Small intestine (tissue), 7 donors: ENCODE measurements at regions not wholly inside any gene's neighbourhood (a gene's known extent, or its start where the extent isn't known, plus 50 kb on each side); places are given as distances from the start of the nearest gene placed in this dataset.
A peak's percentile ranks its signal among the peaks of the same experiment; 100 is the strongest.

Experiments used
- DNase-seq, 2 donors: peaks; one replicate each; pipeline versions ENCODE4 v3.0.0 to v3.0.0-alpha.2; 2013
- FAIRE-seq: peaks from 2 replicates; lab custom pipeline; 2012; peaks lifted over from hg19 to GRCh38; lab: Jason Lieb, UNC
- H3K27ac ChIP-seq, 3 donors: one replicate each; pipeline ENCODE4 v1.5.1; 2013; ENCODE audit warnings: low read length in 2 of 3, mild to moderate bottlenecking in 2 of 3, control low read depth in 1 of 3, inconsistent platforms in 1 of 3, low read depth in 1 of 3, moderate library complexity in 1 of 3
- H3K27me3 ChIP-seq, 3 donors: one replicate each; pipeline ENCODE4 v1.6.1; 2013; ENCODE audit warnings: low read length in 3 of 3, inconsistent platforms in 1 of 3; ENCODE audit not compliant: control insufficient read depth in 3 of 3, insufficient read depth in 3 of 3
- H3K36me3 ChIP-seq, 3 donors: one replicate each; pipeline ENCODE4 v1.6.1; 2013; ENCODE audit warnings: low read length in 3 of 3, inconsistent platforms in 1 of 3, low read depth in 1 of 3, mild to moderate bottlenecking in 1 of 3, moderate library complexity in 1 of 3; ENCODE audit not compliant: control insufficient read depth in 3 of 3, insufficient read depth in 2 of 3
- H3K4me1 ChIP-seq, 3 donors: one replicate each; pipeline ENCODE4 v1.6.1; 2013; ENCODE audit warnings: low read length in 2 of 3, inconsistent platforms in 1 of 3, low read depth in 1 of 3, mild to moderate bottlenecking in 1 of 3, moderate library complexity in 1 of 3; ENCODE audit not compliant: control insufficient read depth in 3 of 3, insufficient read depth in 2 of 3
- H3K4me3 ChIP-seq, 3 donors: one replicate each; pipeline ENCODE4 v1.5.1; 2013; ENCODE audit warnings: low read length in 3 of 3, control low read depth in 1 of 3, inconsistent platforms in 1 of 3, low read depth in 1 of 3, mild to moderate bottlenecking in 1 of 3, moderate library complexity in 1 of 3
- H3K9me3 ChIP-seq, 2 donors: one replicate each; pipeline ENCODE4 v1.6.1; 2013; ENCODE audit warnings: low read depth in 1 of 2, low read length in 1 of 2; ENCODE audit not compliant: control insufficient read depth in 2 of 2, insufficient read depth in 1 of 2
- WGBS, 3 donors: extraction: QIAGEN DNeasy Blood & Tissue Kit; methylation state at CpG; one replicate each; pipeline ENCODE4 v1.1.7; 2013; 5-methylcytosine and 5-hydroxymethylcytosine counted together
- donor health status: healthy with polysubstance abuse.
- donor health status: control.
- donor health status: control.
- donor health status: Bipolar disorder and iron deficiency.
- donor health status: healthy.

GRCh38 chr5:75891736-75892135, 174.5 kb upstream of the POC5 start:
- Histone ChIP-seq H3K4me3 (no peak overlapping the region), H3K9me3 (no peaks in the 10 kb centered on the region), H3K4me1 (no peaks in the 10 kb centered on the region), H3K27ac (no peak overlapping the region), H3K27me3 (peaks cover 0 to 2% (median 0%) of the 10 kb centered on the region in 3 donors), H3K36me3 (no peaks in the 10 kb centered on the region)
- no peak for DNase-seq
- WGBS, 3 donors: 50 to 79% (median 78%) methylated on average over 1 of the region's 1 CpG
- FAIRE-seq: no peak

- FAIRE-seq: no peak
- no peaks in the 10 kb centered on the region for H3K4me1 ChIP-seq
- H3K4me3 ChIP-seq: no peak overlapping the region
- WGBS, 3 donors: 50 to 83% (median 76%) methylated on average over 1 of the region's 1 CpG
- H3K27ac ChIP-seq: no peak overlapping the region
- H3K36me3 ChIP-seq: no peaks in the 10 kb centered on the region
- no peaks in the 10 kb centered on the region for H3K9me3 ChIP-seq
- H3K27me3 ChIP-seq: peaks cover 0 to 2% (median 0%) of the 10 kb centered on the region in 3 donors
- DNase-seq: no peak
These were observed 173.8 kb upstream of the POC5 start for GRCh38 chr5:75891020-75891419.

- DNase-seq: no peak
- no peak for FAIRE-seq
- 64 to 79% (median 68%) methylated on average over 1 of the region's 1 CpG for WGBS, 3 donors
- H3K27ac ChIP-seq: no peak overlapping the region
- no peaks in the 10 kb centered on the region for H3K36me3 ChIP-seq
- H3K4me3 ChIP-seq: no peak overlapping the region
- peaks cover 0 to 2% (median 0%) of the 10 kb centered on the region in 3 donors for H3K27me3 ChIP-seq
- no peaks in the 10 kb centered on the region for H3K4me1 ChIP-seq
- H3K9me3 ChIP-seq: no peaks in the 10 kb centered on the region
These were observed 173.3 kb upstream of the POC5 start for GRCh38 chr5:75890546-75890945.

- peaks cover 0 to 2% (median 0%) of the 10 kb centered on the region in 3 donors for H3K27me3 ChIP-seq
- H3K4me3 ChIP-seq: no peak overlapping the region
- DNase-seq (no peak), FAIRE-seq (no peak)
- H3K27ac ChIP-seq: no peak overlapping the region
- H3K4me1 ChIP-seq: no peaks in the 10 kb centered on the region
- no peaks in the 10 kb centered on the region for H3K9me3 ChIP-seq
- 59 to 82% (median 76%) methylated on average over 2 of the region's 2 CpGs for WGBS, 3 donors
- no peaks in the 10 kb centered on the region for H3K36me3 ChIP-seq
These were observed 169.5 kb upstream of the POC5 start for GRCh38 chr5:75886706-75887105.

- H3K27me3 ChIP-seq: peaks cover 0 to under 1% (median 0%) of the 10 kb centered on the region in 3 donors
- no peaks in the 10 kb centered on the region for H3K4me1 ChIP-seq
- DNase-seq (peak in 1 of 2 donors; percentile 3), FAIRE-seq (no peak)
- H3K9me3 ChIP-seq: peaks cover 0 to under 1% of the 10 kb centered on the region in 2 donors
- no peak overlapping the region for H3K27ac ChIP-seq
- 64 to 76% (median 64%) methylated on average over 2 of the region's 2 CpGs for WGBS, 3 donors
- no peak overlapping the region for H3K4me3 ChIP-seq
- H3K36me3 ChIP-seq: no peaks in the 10 kb centered on the region
These were observed 168.8 kb upstream of the POC5 start for GRCh38 chr5:75885849-75886596.

GRCh38 chr5:75885321-75885720, 168.1 kb upstream of the POC5 start:
- Histone ChIP-seq H3K4me1 (no peaks in the 10 kb centered on the region), H3K4me3 (no peak overlapping the region), H3K27me3 (no peaks in the 10 kb centered on the region), H3K27ac (no peak overlapping the region), H3K36me3 (no peaks in the 10 kb centered on the region), H3K9me3 (peaks cover 0 to 3% of the 10 kb centered on the region in 2 donors)
- DNase-seq (no peak), FAIRE-seq (no peak)
- 76 to 86% (median 84%) methylated on average over 1 of the region's 1 CpG for WGBS, 3 donors

GRCh38 chr5:75869891-75870290, 152.7 kb upstream of the POC5 start:
- H3K9me3 ChIP-seq: no peaks in the 10 kb centered on the region
- DNase-seq: no peak
- no peaks in the 10 kb centered on the region for H3K36me3 ChIP-seq
- H3K4me1 ChIP-seq: no peaks in the 10 kb centered on the region
- H3K27ac ChIP-seq: no peak overlapping the region
- no peaks in the 10 kb centered on the region for H3K27me3 ChIP-seq
- H3K4me3 ChIP-seq: no peak overlapping the region
- peak; percentile 47 for FAIRE-seq
- 60 to 67% (median 66%) methylated on average over 2 of the region's 2 CpGs for WGBS, 3 donors

GRCh38 chr5:75862872-75863271, 145.6 kb upstream of the POC5 start:
- no peak overlapping the region for H3K4me3 ChIP-seq
- DNase-seq: peak in 1 of 2 donors; percentile 8
- WGBS, 3 donors: 38 to 79% (median 52%) methylated on average over 5 of the region's 5 CpGs
- H3K27ac ChIP-seq: no peak overlapping the region
- peaks cover 0 to 4% of the 10 kb centered on the region in 2 donors for H3K9me3 ChIP-seq
- H3K36me3 ChIP-seq: no peaks in the 10 kb centered on the region
- no peak for FAIRE-seq
- H3K27me3 ChIP-seq: no peaks in the 10 kb centered on the region
- no peaks in the 10 kb centered on the region for H3K4me1 ChIP-seq
